Fibroblast of lung (primary cell): ENCODE measurements at regions not wholly inside any gene's neighbourhood (a gene's known extent, or its start where the extent isn't known, plus 50 kb on each side); places are given as distances from the start of the nearest gene placed in this dataset.

Experiments
- CTCF ChIP-seq, 2 donors: IDR thresholded peaks in 1 of 2; conservative IDR thresholded peaks in 1 of 2; 1 replicate in 1 of 2; 2 replicates in 1 of 2; pipeline ENCODE4 v1.5.1; 2011 to 2012; ENCODE audit warnings: low read length in 2 of 2, control low read depth in 1 of 2, inconsistent platforms in 1 of 2, low read depth in 1 of 2, mild to moderate bottlenecking in 1 of 2
- EZH2 ChIP-seq: IDR thresholded peaks from 2 replicates; pipeline ENCODE4 v1.5.1; 2012; ENCODE audit warnings: low read length, control low read depth, mild to moderate bottlenecking; ENCODE audit errors: missing control alignments

DNA sequence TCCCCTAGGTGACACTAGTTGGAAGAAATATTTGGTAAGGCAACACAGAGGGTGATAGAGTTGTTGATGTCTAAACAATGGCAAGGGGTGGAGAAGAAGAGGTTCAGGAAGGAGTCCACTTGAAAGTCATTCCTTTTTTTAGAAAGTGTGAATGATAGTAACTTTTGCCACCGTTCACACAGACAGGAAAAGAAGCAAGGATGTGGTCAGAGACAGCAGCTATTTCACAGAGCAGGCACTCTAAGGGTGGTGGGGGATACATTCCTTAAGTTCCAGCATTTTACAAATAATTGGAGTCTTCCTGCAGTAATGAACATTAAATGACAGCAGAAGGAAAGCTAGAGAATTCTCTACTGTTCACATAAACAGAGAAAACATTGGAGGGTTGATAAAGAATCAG, 75.4 kb upstream of the ZNF385D start:
- no peak for TF ChIP-seq EZH2
- TF ChIP-seq CTCF (conservative IDR thresholded peaks at IDR 0.05 in 1 of 2, IDR thresholded peaks at IDR 0.05 in 1 of 2; ENCODE audit: low read depth in 1 of 2, low read length in 2 of 2) = no peak
